Ectodermal cell (in vitro differentiated cells): ENCODE measurements at regions not wholly inside any gene's neighbourhood (a gene's known extent, or its start where the extent isn't known, plus 50 kb on each side); places are given as distances from the start of the nearest gene placed in this dataset.

Experiments used
- H3K27ac ChIP-seq: 2 replicates; pipeline ENCODE4 v1.7.0; 2013; ENCODE audit warnings: mild to moderate bottlenecking, low read depth, low read length; ENCODE audit not compliant: insufficient read depth, poor library complexity, severe bottlenecking
- H3K27me3 ChIP-seq: 2 replicates; pipeline ENCODE4 v1.7.0; 2013; ENCODE audit warnings: mild to moderate bottlenecking, low read length; ENCODE audit not compliant: insufficient read depth, control insufficient read depth, poor library complexity, severe bottlenecking
- H3K36me3 ChIP-seq: one replicate; pipeline ENCODE4 v1.7.0; 2013; ENCODE audit warnings: low read length; ENCODE audit not compliant: control insufficient read depth, insufficient read depth
- H3K4me1 ChIP-seq: one replicate; pipeline ENCODE4 v1.7.0; 2013; ENCODE audit warnings: low read length; ENCODE audit not compliant: control insufficient read depth, insufficient read depth
- H3K4me3 ChIP-seq: 2 replicates; pipeline ENCODE4 v1.7.0; 2013; ENCODE audit warnings: low read depth, low read length, control low read depth; ENCODE audit not compliant: insufficient read depth
- H3K9me3 ChIP-seq: 2 replicates; pipeline ENCODE4 v1.7.0; 2013; ENCODE audit warnings: mild to moderate bottlenecking, low read length, moderate library complexity; ENCODE audit not compliant: control insufficient read depth
- WGBS, 2 experiments: methylation state at CpG; one replicate each; pipeline ENCODE4 v1.1.7; 2013; ENCODE audit warnings: missing lambda C conversion rate in 2 of 2; 5-methylcytosine and 5-hydroxymethylcytosine counted together

GRCh38 chrX:38999967-39000745 is 198.9 kb downstream of the MID1IP1 start:
- Histone ChIP-seq H3K4me3 (no peak overlapping the region), H3K9me3 (no peaks in the 10 kb centered on the region), H3K4me1 (no peaks in the 10 kb centered on the region), H3K27me3 (no peaks in the 10 kb centered on the region), H3K27ac (no peak overlapping the region), H3K36me3 (no peaks in the 10 kb centered on the region)
- WGBS, 2 experiments = 90 to 100% methylated on average over 1 to 2 of the region's 2 CpGs

DNA sequence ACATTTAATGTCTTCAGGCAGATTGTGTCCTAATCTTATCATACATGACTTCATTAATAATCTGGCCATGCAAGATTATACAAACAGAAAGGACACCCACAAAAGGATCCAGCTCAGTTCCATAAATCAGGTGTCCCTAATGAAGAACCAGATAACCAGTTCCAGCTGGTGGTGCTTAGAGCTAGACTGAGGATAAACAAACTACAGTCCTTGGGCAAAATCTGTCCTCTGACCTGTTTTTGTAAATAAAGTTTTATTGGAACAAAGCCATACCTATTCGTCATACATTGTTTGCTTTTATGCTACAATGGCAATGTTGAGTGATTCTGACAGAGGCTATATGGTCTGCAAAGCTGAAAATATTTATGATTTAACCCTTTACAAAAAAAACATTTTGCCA is 199.5 kb downstream of the MID1IP1 start:
- Histone ChIP-seq H3K27ac (no peak overlapping the region), H3K36me3 (no peaks in the 10 kb centered on the region), H3K4me1 (no peaks in the 10 kb centered on the region), H3K9me3 (no peaks in the 10 kb centered on the region), H3K27me3 (no peaks in the 10 kb centered on the region), H3K4me3 (no peak overlapping the region)
- 100% methylated on average over 1 of the region's 1 CpG; no CpG with 5 or more reads in 1 of the 2 experiments for WGBS, 2 experiments

DNA sequence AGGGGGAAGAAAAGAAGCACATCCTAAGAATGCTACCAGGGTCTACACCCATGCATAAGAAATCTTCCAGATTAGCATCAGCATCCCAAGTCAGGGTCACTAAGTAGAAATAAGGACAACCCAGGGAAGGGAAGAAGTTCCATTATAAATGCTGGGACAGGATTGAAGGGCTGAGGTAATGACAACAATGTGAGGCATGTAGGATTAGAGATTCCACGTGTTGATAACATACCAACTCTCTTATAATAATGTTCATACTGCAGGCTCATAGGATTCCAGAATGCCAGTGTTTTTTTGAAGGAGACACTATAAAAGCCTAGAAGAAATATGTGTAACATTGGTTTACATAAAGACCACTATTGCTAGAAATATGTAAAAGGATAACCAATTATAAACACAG is 201.2 kb downstream of the MID1IP1 start:
- Histone ChIP-seq H3K27ac (no peak overlapping the region), H3K4me3 (no peak overlapping the region), H3K4me1 (no peaks in the 10 kb centered on the region), H3K9me3 (no peaks in the 10 kb centered on the region), H3K27me3 (no peaks in the 10 kb centered on the region), H3K36me3 (no peaks in the 10 kb centered on the region)
- WGBS, 2 experiments = no CpG with 5 or more reads among the region's 1 CpG

DNA sequence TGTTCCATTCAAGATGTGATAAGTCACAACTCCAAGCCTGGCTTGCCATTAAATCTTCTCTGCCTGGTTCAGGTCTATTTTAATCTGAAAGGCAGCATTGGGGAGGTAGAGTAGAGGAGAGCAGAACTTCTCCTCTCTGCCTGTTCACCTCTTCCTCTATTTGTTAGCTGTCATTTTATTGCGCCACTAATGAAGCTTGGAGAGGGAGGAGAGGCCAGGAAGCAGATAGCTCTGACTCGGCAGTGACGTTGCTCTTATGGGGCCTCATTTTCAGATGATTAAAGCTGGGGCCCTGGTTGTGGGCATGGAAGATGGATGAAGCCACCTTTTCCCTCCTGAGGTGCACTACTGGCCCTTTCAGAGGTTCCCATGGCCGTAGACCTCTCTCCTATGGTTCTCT is 207.3 kb downstream of the MID1IP1 start:
- no peaks in the 10 kb centered on the region for H3K9me3 ChIP-seq
- H3K4me3 ChIP-seq = no peak overlapping the region
- H3K27ac ChIP-seq = no peak overlapping the region
- no peaks in the 10 kb centered on the region for H3K36me3 ChIP-seq
- no peaks in the 10 kb centered on the region for H3K27me3 ChIP-seq
- H3K4me1 ChIP-seq = no peaks in the 10 kb centered on the region
- WGBS, 2 experiments = 97 to 98% methylated on average over 4 of the region's 4 CpGs

DNA sequence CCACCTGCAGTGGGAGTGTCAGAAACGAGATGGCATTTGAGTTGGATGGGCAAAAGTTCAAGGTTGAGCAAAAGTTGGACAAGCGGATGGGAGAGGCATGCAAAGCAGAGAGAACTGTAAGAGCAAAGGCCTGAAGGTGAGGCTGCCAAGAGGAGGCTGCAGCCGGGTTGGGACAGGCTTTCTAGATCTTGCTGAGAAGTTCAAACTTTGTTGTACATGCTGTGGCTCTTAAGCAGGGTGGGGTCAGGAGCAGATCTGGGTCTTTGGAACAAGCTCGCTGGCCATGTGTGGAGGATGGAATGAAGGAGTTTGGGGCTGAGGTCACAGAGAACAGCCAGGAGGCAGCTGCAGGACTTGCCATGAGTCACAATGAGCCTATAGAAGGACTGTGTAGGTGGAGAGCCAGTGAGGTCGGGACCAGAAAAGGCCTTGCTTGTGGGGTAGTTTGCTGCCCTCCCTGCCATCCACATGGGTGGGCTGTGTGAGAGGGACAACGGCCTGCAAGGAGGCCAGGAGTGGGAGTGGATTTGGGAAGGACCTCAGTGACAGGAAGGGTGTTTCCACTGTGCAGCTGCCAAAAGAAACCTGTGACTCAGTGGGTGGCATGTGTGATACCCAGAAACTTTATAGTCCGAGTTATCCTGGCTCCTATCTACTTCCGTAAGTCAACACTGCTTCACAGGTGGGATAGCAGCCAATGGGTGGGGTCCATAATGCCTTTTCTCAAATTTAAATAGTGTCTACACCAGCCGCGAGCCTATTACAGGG is 210.4 kb downstream of the MID1IP1 start:
- 94% methylated on average over 8 to 10 of the region's 10 CpGs for WGBS, 2 experiments
- Histone ChIP-seq H3K36me3 (no peaks in the 10 kb centered on the region), H3K27ac (no peak overlapping the region)

GRCh38 chrX:39012621-39013111 is 211.4 kb downstream of the MID1IP1 start:
- 70 to 88% methylated on average over 3 to 4 of the region's 4 CpGs for WGBS, 2 experiments
- H3K27ac ChIP-seq = no peak overlapping the region
- no peaks in the 10 kb centered on the region for H3K36me3 ChIP-seq
- H3K4me3 ChIP-seq = no peak overlapping the region
- H3K27me3 ChIP-seq = no peaks in the 10 kb centered on the region
- no peaks in the 10 kb centered on the region for H3K9me3 ChIP-seq
- H3K4me1 ChIP-seq = peaks cover 4% of the 10 kb centered on the region

More for the DNA sequence above, 210.4 kb downstream of the MID1IP1 start:
- no peaks in the 10 kb centered on the region for H3K9me3 ChIP-seq
- no peak overlapping the region for H3K4me3 ChIP-seq
- no peaks in the 10 kb centered on the region for H3K27me3 ChIP-seq
- H3K4me1 ChIP-seq = no peaks in the 10 kb centered on the region

DNA sequence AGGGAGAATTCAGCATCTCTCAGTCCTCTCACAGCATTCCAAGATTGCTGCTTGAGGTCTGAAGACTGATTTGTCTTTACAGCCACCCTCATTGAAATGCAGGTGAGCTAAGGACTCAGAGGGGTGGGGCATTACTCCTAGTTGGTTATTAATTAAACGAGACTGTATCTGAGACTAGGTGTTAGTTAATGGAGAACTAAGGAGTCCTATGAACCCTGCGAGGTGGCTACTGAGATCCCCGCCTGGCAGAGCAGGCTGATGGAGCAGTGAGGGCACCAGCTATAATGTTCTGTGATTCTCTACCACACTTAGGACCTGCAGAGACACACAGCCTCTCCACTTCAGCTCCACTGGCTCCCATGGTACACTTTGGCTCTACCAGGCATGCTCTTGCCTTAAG is 215.3 kb downstream of the MID1IP1 start:
- no peaks in the 10 kb centered on the region for H3K36me3 ChIP-seq
- H3K27ac ChIP-seq = no peak overlapping the region
- no peaks in the 10 kb centered on the region for H3K9me3 ChIP-seq
- 86 to 96% methylated on average over 3 of the region's 3 CpGs for WGBS, 2 experiments
- peaks cover 4% of the 10 kb centered on the region for H3K4me1 ChIP-seq
- H3K4me3 ChIP-seq = no peak overlapping the region
- H3K27me3 ChIP-seq = no peaks in the 10 kb centered on the region

- Histone ChIP-seq H3K27me3 (no peaks in the 10 kb centered on the region), H3K27ac (no peak overlapping the region), H3K4me1 (peaks cover 4% of the 10 kb centered on the region), H3K36me3 (no peaks in the 10 kb centered on the region), H3K9me3 (no peaks in the 10 kb centered on the region), H3K4me3 (no peak overlapping the region)
- WGBS, 2 experiments = 86 to 88% methylated on average over 2 to 3 of the region's 4 CpGs
These were observed 215.8 kb downstream of the MID1IP1 start for GRCh38 chrX:39017077-39017476.

DNA sequence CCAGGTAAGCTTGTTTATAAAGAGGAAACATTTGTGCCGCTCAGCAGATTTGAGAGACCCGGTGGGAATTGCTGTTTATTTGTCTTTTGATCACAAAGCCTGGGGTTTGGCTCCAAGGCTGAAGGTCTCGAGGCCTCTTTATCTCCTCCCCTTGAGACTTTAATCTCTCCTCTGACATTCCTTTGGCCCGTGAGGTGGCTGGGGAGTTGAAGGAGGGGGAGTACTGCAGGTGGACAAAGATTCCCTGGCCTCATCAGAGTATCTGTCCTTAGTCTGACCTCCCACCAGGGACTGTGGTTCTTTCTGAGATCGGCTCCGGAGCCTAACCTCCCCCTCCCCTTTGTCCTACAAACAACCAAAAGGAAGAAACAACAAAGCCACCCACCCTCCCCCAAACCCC is 216.5 kb downstream of the MID1IP1 start:
- Histone ChIP-seq H3K36me3 (no peaks in the 10 kb centered on the region), H3K4me3 (no peak overlapping the region), H3K4me1 (peaks cover 4% of the 10 kb centered on the region), H3K27me3 (no peaks in the 10 kb centered on the region), H3K27ac (no peak overlapping the region), H3K9me3 (no peaks in the 10 kb centered on the region)
- WGBS, 2 experiments = 11 to 14% methylated on average over 4 to 5 of the region's 6 CpGs

DNA sequence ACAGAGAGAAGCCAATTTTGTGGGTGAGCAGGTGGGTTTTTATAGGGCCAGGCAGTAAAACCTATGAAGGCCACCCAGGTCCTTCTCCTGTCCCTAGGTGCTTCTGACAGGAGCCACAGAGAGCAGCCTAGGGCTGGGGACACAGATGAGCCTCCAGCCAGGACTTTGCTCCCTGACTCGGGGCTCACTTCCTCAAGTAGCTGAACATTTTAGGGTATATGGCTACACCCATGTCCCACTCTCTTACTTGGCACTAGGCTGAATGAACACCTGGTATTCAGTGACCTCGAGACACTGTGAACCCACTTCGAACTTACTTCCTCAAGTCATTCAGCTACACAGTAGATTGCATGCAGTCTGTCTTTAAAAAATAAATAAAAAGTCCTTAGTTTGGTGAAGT is 217.3 kb downstream of the MID1IP1 start:
- H3K27me3 ChIP-seq = no peaks in the 10 kb centered on the region
- no peak overlapping the region for H3K4me3 ChIP-seq
- peaks cover 4% of the 10 kb centered on the region for H3K4me1 ChIP-seq
- 92 to 100% methylated on average over 3 of the region's 3 CpGs for WGBS, 2 experiments
- no peaks in the 10 kb centered on the region for H3K36me3 ChIP-seq
- H3K9me3 ChIP-seq = no peaks in the 10 kb centered on the region
- H3K27ac ChIP-seq = no peak overlapping the region
